Panc1 (cell line): ENCODE measurements at regions not wholly inside any gene's neighbourhood (a gene's known extent, or its start where the extent isn't known, plus 50 kb on each side); places are given as distances from the start of the nearest gene placed in this dataset.
"Not testable (repeated sequence)": the region's sequence is repeated elsewhere in the genome, so short reads cannot be mapped to it uniquely, and the experiment has no call there.

Experiments
- CTCF ChIP-seq: fragments of 450-650 bp; IDR thresholded peaks from 2 replicates; pipeline ENCODE4 v1.5.1; 2017; ENCODE audit warnings: mild to moderate bottlenecking
- REST ChIP-seq, 2 experiments: IDR thresholded peaks; 2 replicates each; pipeline ENCODE4 v1.6.1; 2011 to 2012; ENCODE audit warnings: low read depth in 2 of 2, control low read depth in 1 of 2, low read length in 1 of 2, mild to moderate bottlenecking in 1 of 2, moderate library complexity in 1 of 2; ENCODE audit not compliant: insufficient read depth in 1 of 2
- SIN3A ChIP-seq: IDR thresholded peaks from 2 replicates; pipeline ENCODE4 v1.6.1; 2012; ENCODE audit warnings: low read depth, mild to moderate bottlenecking, low read length, moderate library complexity, borderline replicate concordance; ENCODE audit not compliant: insufficient read depth
- TCF7L2 ChIP-seq: IDR thresholded peaks from 2 replicates; pipeline ENCODE4 v1.6.1; 2011; ENCODE audit warnings: mild to moderate bottlenecking, low read depth, low read length, inconsistent platforms

GRCh38 chrX:988530-988929, 223.9 kb downstream of the CRLF2 start:
- TF ChIP-seq CTCF; TCF7L2; REST (IDR thresholded peaks at IDR 0.05; ENCODE audit: insufficient read depth in 1 of 2, low read depth in 2 of 2, low read length in 1 of 2); SIN3A: not testable (repeated sequence)
